ENCODE measurements at regions not wholly inside any gene's neighbourhood (a gene's known extent, or its start where the extent isn't known, plus 50 kb on each side); places are given as distances from the start of the nearest gene placed in this dataset.

DNA sequence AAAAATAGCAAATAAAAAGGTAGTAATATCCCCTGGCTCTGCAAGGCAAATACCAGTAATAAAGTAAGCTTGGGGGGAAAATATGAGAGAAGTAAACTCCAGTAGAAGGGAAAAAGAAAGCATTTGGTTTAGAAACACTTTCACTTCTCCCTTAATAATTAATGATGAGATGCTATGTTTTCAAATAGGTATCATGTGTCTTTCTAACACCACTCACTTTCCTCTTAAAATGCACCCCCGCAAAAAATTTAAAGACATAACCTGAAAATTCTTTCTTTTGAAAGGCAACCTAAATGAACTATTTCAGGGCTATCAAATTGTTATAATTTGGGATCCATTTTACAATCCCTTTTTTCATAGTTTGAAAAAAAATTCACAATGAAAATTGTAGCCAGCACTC, 240.3 kb downstream of the SNX10 start:
- H3K9me3 ChIP-seq (ENCODE audit: control insufficient read depth in 5 of 5, low read length in 5 of 5): no peaks in the 10 kb centered on the region
- no peak overlapping the region for H3K27ac ChIP-seq (ENCODE audit: low read depth, low read length)
- H3K4me3 ChIP-seq (ENCODE audit: low read depth in 1 of 5, low read length in 5 of 5): no peak overlapping the region
- no peaks in the 10 kb centered on the region for H3K36me3 ChIP-seq (ENCODE audit: control insufficient read depth in 5 of 5, insufficient read depth in 5 of 5, low read length in 5 of 5)
- no peaks in the 10 kb centered on the region for H3K4me1 ChIP-seq (ENCODE audit: control insufficient read depth in 5 of 5, insufficient read depth in 5 of 5, low read length in 5 of 5)
- no peak overlapping the region for H3K9ac ChIP-seq (ENCODE audit: low read length in 5 of 5)
- peaks cover 0 to 4% (median 3%) of the 10 kb centered on the region in 5 donors for H3K27me3 ChIP-seq (ENCODE audit: control insufficient read depth in 5 of 5, insufficient read depth in 4 of 5, low read length in 5 of 5)

DNA sequence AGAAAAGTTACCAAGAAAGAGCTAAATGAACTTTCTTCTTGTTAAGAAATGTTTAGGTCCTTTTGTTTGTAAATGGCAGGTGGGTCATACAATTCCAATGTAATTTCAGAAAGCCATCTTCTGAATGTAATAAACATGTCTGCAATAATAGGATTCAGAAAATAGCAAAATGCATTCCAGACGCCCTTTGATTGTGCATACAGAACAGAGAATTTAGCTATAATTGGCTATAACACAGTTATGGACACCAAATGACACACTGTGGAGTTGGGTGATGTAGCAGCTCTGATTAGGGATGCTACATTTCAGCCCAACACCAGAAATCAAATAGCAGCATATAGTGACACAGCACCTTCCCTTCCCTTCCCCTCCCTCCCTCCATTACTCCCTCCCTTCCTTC, 240.8 kb downstream of the SNX10 start:
- Histone ChIP-seq H3K9me3 (ENCODE audit: control insufficient read depth in 5 of 5, low read length in 5 of 5) (no peaks in the 10 kb centered on the region), H3K4me1 (ENCODE audit: control insufficient read depth in 5 of 5, insufficient read depth in 5 of 5, low read length in 5 of 5) (no peaks in the 10 kb centered on the region), H3K36me3 (ENCODE audit: control insufficient read depth in 5 of 5, insufficient read depth in 5 of 5, low read length in 5 of 5) (no peaks in the 10 kb centered on the region), H3K27me3 (ENCODE audit: control insufficient read depth in 5 of 5, insufficient read depth in 4 of 5, low read length in 5 of 5) (peaks cover 2 to 5% (median 4%) of the 10 kb centered on the region in 5 donors), H3K9ac (ENCODE audit: low read length in 5 of 5) (no peak overlapping the region), H3K4me3 (ENCODE audit: low read depth in 1 of 5, low read length in 5 of 5) (no peak overlapping the region), H3K27ac (ENCODE audit: low read depth, low read length) (no peak overlapping the region)

DNA sequence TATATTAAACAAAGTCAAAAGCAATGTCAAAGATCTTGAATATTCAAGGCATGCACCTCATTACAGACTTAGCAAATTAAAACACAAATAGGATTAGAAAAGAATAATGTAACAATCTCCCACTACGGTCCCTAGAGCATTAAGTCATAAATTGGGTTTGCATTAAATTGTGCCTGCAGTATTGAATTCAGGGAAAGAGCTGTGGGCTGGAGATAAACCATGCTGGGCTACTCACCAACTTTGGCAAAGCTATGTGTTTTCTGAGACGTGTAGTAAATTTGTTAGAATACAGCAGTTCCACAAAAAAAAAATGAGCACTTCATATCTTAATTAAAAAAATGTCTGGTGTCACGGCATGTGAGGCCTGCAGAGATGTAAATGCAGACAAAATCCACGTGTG, 241.6 kb downstream of the SNX10 start:
- Histone ChIP-seq H3K4me3 (ENCODE audit: low read depth in 1 of 5, low read length in 5 of 5) (no peak overlapping the region), H3K4me1 (ENCODE audit: control insufficient read depth in 5 of 5, insufficient read depth in 5 of 5, low read length in 5 of 5) (no peaks in the 10 kb centered on the region), H3K36me3 (ENCODE audit: control insufficient read depth in 5 of 5, insufficient read depth in 5 of 5, low read length in 5 of 5) (no peaks in the 10 kb centered on the region), H3K27ac (ENCODE audit: low read depth, low read length) (no peak overlapping the region), H3K9ac (ENCODE audit: low read length in 5 of 5) (no peak overlapping the region), H3K9me3 (ENCODE audit: control insufficient read depth in 5 of 5, low read length in 5 of 5) (no peaks in the 10 kb centered on the region), H3K27me3 (ENCODE audit: control insufficient read depth in 5 of 5, insufficient read depth in 4 of 5, low read length in 5 of 5) (peaks cover 3 to 11% (median 4%) of the 10 kb centered on the region in 5 donors)

DNA sequence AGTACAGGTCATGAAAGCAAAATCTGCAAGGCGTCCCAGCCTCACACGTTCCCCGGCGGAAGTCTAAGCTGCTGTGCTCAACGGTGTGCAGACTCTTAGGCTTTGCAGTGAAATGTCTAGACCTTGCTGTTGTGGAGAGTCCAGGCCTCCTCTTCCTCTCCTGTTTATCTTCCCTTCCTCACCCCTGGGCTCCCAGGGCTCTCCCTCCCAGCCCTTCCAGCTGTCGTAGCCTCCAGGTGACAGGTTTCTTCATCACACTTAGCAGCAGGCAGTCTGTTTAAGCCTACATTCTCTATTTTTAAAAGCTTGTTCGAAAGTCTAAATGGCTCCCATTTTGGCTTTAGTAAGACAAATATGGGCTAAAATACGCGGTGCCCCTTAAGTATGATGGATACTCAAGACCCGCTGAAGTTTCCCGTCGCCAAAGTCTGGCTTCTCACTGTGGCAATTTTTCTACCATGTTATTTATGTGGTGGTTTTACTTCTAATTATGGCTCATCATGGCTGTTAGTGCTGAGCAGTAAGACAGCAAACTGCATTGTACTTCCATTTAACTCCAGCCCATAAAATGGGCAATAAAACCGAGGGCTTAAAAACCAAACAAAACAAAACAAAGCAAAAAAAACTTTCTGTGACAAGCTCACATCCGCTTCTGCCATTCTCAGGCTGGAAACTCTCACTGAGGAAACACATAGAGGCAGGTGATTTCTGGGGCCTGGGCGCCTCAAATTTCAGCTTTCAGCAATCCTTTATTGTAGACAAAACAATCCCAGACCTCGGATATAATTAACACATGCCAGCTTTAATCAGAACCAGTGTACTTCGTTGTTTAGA, 243.2 kb downstream of the SNX10 start:
- Histone ChIP-seq H3K36me3 (ENCODE audit: control insufficient read depth in 5 of 5, insufficient read depth in 5 of 5, low read length in 5 of 5) (no peaks in the 10 kb centered on the region), H3K4me3 (ENCODE audit: low read depth in 1 of 5, low read length in 5 of 5) (no peak overlapping the region), H3K27me3 (ENCODE audit: control insufficient read depth in 5 of 5, insufficient read depth in 4 of 5, low read length in 5 of 5) (peaks cover 4 to 18% (median 6%) of the 10 kb centered on the region in 5 donors), H3K9me3 (ENCODE audit: control insufficient read depth in 5 of 5, low read length in 5 of 5) (no peaks in the 10 kb centered on the region), H3K27ac (ENCODE audit: low read depth, low read length) (no peak overlapping the region), H3K4me1 (ENCODE audit: control insufficient read depth in 5 of 5, insufficient read depth in 5 of 5, low read length in 5 of 5) (no peaks in the 10 kb centered on the region), H3K9ac (ENCODE audit: low read length in 5 of 5) (no peak overlapping the region)

DNA sequence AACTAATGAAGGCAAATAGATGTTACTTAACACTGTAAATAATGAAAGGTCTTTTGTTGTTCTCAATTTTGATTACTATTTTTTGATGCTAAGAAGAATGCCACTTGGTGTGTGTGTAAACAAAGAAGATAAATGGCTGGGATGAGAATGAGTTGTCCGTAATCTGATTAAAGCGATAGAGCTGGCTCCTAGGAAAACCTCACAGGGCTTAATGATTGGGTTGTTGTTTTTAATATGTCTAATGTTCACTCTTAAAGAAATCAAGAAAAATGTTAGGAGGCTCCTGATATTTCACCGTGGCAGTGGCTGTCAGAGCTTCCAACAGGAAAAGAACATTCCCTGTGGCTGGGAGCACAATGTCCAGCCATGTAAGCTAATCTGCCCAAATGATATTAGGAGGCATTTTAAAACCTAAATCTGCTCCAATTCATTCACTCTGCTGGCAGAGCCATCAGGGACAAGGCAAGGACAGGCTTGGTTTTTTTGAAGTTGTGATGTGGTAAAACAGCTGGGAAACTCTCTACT, 243.9 kb downstream of the SNX10 start:
- Histone ChIP-seq H3K36me3 (ENCODE audit: control insufficient read depth in 5 of 5, insufficient read depth in 5 of 5, low read length in 5 of 5) (no peaks in the 10 kb centered on the region), H3K27ac (ENCODE audit: low read depth, low read length) (no peak overlapping the region), H3K9ac (ENCODE audit: low read length in 5 of 5) (no peak overlapping the region), H3K4me3 (ENCODE audit: low read depth in 1 of 5, low read length in 5 of 5) (no peak overlapping the region), H3K9me3 (ENCODE audit: control insufficient read depth in 5 of 5, low read length in 5 of 5) (no peaks in the 10 kb centered on the region), H3K27me3 (ENCODE audit: control insufficient read depth in 5 of 5, insufficient read depth in 4 of 5, low read length in 5 of 5) (peaks cover 4 to 20% (median 6%) of the 10 kb centered on the region in 5 donors), H3K4me1 (ENCODE audit: control insufficient read depth in 5 of 5, insufficient read depth in 5 of 5, low read length in 5 of 5) (no peaks in the 10 kb centered on the region)

DNA sequence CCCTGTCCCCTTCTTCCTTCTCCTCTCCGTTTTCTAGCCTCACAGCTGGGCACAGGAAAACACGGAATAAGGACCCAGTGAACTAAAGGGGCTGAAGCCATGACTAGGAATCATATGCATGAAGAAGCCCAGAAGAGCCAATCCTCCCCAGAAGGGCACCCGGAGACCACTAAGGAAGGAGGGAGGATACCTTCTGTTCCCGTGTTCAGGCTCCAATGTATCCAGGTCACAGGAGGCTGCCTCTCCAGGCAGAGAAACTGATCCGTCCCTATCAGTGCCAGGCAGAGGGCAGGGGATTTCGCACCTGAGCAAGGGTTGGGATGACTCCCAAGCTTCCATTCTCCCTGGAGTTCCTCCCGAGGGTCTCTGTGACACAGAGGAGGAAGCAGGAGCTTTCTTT, 246.6 kb downstream of the SNX10 start:
- Histone ChIP-seq H3K27ac (ENCODE audit: low read depth, low read length) (no peak overlapping the region), H3K9ac (ENCODE audit: low read length in 5 of 5) (no peak overlapping the region), H3K36me3 (ENCODE audit: control insufficient read depth in 5 of 5, insufficient read depth in 5 of 5, low read length in 5 of 5) (no peaks in the 10 kb centered on the region), H3K9me3 (ENCODE audit: control insufficient read depth in 5 of 5, low read length in 5 of 5) (no peaks in the 10 kb centered on the region), H3K27me3 (ENCODE audit: control insufficient read depth in 5 of 5, insufficient read depth in 4 of 5, low read length in 5 of 5) (peaks cover 4 to 18% (median 6%) of the 10 kb centered on the region in 5 donors), H3K4me1 (ENCODE audit: control insufficient read depth in 5 of 5, insufficient read depth in 5 of 5, low read length in 5 of 5) (peaks cover 0 to 3% (median 0%) of the 10 kb centered on the region in 5 donors), H3K4me3 (ENCODE audit: low read depth in 1 of 5, low read length in 5 of 5) (no peak overlapping the region)

DNA sequence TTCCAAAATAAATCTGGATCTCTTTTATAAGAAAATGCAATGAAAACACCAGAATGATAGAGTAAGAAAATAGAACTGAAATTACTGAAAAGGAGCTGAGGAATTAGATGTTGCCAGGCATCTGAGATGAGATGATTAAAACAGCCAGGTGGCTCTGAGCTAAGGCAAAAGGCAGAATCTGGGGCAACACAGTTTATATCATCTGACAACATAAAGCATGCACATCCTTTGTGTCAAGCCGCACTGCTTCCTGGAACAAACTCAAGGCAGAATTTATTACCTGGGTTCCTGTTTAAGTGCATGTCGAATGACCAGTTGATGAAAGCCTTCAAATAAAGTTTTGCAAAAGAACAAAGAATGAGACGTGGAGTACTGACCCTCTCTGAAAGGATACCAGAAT, 247.0 kb downstream of the SNX10 start:
- H3K9me3 ChIP-seq (ENCODE audit: control insufficient read depth in 5 of 5, low read length in 5 of 5): no peaks in the 10 kb centered on the region

DNA sequence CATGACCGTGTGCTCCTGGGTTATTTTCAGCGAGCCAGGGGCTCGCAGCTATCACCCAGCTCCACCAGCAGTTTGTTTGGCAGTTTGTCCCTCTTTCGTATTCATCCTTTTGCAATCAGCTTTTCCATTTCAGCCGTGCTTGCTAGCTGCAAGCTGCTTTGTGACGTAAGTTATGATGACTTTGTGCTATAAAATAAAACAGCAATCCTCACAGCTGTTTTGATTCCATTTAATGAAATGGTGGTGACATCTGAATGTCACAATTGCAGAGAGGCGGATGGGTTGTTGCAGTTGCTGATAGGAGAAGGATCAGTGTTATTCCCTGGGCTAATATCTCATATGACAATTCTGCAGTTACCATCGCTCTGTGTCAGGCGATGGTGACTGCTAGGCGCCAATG, 251.7 kb downstream of the SNX10 start:
- Histone ChIP-seq H3K9ac (ENCODE audit: low read length in 5 of 5) (no peak overlapping the region), H3K27me3 (ENCODE audit: control insufficient read depth in 5 of 5, insufficient read depth in 4 of 5, low read length in 5 of 5) (peaks cover 0 to 8% (median 1%) of the 10 kb centered on the region in 5 donors), H3K9me3 (ENCODE audit: control insufficient read depth in 5 of 5, low read length in 5 of 5) (peaks cover 0 to 7% (median 0%) of the 10 kb centered on the region in 5 donors), H3K4me3 (ENCODE audit: low read depth in 1 of 5, low read length in 5 of 5) (no peak overlapping the region), H3K4me1 (ENCODE audit: control insufficient read depth in 5 of 5, insufficient read depth in 5 of 5, low read length in 5 of 5) (peaks cover 0 to 5% (median 0%) of the 10 kb centered on the region in 5 donors), H3K27ac (ENCODE audit: low read depth, low read length) (no peak overlapping the region), H3K36me3 (ENCODE audit: control insufficient read depth in 5 of 5, insufficient read depth in 5 of 5, low read length in 5 of 5) (no peaks in the 10 kb centered on the region)

More for the DNA sequence above, 247.0 kb downstream of the SNX10 start:
- H3K4me1 ChIP-seq (ENCODE audit: control insufficient read depth in 5 of 5, insufficient read depth in 5 of 5, low read length in 5 of 5): peaks cover 0 to 5% (median 0%) of the 10 kb centered on the region in 5 donors
- peaks cover 4 to 18% (median 6%) of the 10 kb centered on the region in 5 donors for H3K27me3 ChIP-seq (ENCODE audit: control insufficient read depth in 5 of 5, insufficient read depth in 4 of 5, low read length in 5 of 5)
- H3K9ac ChIP-seq (ENCODE audit: low read length in 5 of 5): no peak overlapping the region
- no peak overlapping the region for H3K4me3 ChIP-seq (ENCODE audit: low read depth in 1 of 5, low read length in 5 of 5)
- H3K36me3 ChIP-seq (ENCODE audit: control insufficient read depth in 5 of 5, insufficient read depth in 5 of 5, low read length in 5 of 5): no peaks in the 10 kb centered on the region
- H3K27ac ChIP-seq (ENCODE audit: low read depth, low read length): no peak overlapping the region

DNA sequence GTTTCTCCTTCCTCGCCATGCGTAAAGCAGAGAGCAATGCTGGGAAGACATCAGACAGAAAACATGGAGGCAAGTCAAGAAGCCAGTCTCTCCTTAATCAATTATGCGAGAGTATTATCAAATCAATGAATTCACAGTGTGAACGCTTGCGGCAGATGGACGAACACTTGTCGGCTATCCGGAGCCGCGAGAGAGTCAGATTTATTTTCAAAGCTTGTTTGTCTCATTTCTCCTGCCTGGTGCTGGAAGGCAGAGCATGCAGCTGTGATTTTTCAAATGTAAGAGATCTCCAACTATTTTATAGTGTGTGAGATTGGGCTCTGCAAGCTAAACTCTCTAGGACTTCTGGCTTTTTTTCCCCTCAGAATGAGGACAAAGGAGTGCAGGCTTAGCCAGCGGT, 252.3 kb downstream of the SNX10 start:
- peaks cover 0 to 7% (median 0%) of the 10 kb centered on the region in 5 donors for H3K9me3 ChIP-seq (ENCODE audit: control insufficient read depth in 5 of 5, low read length in 5 of 5)
- no peak overlapping the region for H3K4me3 ChIP-seq (ENCODE audit: low read depth in 1 of 5, low read length in 5 of 5)
- H3K9ac ChIP-seq (ENCODE audit: low read length in 5 of 5): no peak overlapping the region
- peaks cover 0 to 5% (median 0%) of the 10 kb centered on the region in 5 donors for H3K27me3 ChIP-seq (ENCODE audit: control insufficient read depth in 5 of 5, insufficient read depth in 4 of 5, low read length in 5 of 5)
- H3K27ac ChIP-seq (ENCODE audit: low read depth, low read length): no peak overlapping the region
- peaks cover 0 to 5% (median 0%) of the 10 kb centered on the region in 5 donors for H3K4me1 ChIP-seq (ENCODE audit: control insufficient read depth in 5 of 5, insufficient read depth in 5 of 5, low read length in 5 of 5)
- H3K36me3 ChIP-seq (ENCODE audit: control insufficient read depth in 5 of 5, insufficient read depth in 5 of 5, low read length in 5 of 5): no peaks in the 10 kb centered on the region

DNA sequence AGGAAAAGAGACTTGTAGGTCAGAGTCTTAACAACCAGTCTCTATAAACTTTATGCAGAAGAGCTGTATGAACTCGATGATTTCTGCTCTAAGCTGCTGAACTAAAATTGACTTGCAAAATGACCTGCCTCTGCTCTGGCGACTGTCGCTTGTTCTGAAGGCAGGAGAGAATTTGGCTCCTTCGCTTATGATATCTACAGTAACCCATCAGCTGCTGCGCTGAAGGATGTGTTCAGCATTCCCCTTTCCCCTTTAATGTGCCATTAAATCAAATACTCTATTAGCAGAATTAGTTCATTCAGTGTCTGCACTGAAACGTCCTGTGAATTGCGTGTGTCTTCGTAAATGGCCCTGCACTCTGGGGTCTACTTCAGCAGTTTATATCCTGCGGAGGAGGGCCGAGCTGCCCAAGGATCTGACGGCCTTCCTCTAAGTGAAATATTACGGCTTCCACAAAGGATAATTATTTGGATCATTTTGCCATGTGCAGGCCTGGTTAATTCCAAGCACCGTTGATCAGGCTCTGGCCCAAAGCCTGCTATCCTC, 254.9 kb downstream of the SNX10 start:
- peaks cover 0 to 10% (median 0%) of the 10 kb centered on the region in 5 donors for H3K27me3 ChIP-seq (ENCODE audit: control insufficient read depth in 5 of 5, insufficient read depth in 4 of 5, low read length in 5 of 5)
- H3K4me3 ChIP-seq (ENCODE audit: low read depth in 1 of 5, low read length in 5 of 5): no peak overlapping the region
- peaks cover 0 to 10% (median 5%) of the 10 kb centered on the region in 5 donors for H3K4me1 ChIP-seq (ENCODE audit: control insufficient read depth in 5 of 5, insufficient read depth in 5 of 5, low read length in 5 of 5)
- no peak overlapping the region for H3K9ac ChIP-seq (ENCODE audit: low read length in 5 of 5)
- H3K36me3 ChIP-seq (ENCODE audit: control insufficient read depth in 5 of 5, insufficient read depth in 5 of 5, low read length in 5 of 5): no peaks in the 10 kb centered on the region
- H3K9me3 ChIP-seq (ENCODE audit: control insufficient read depth in 5 of 5, low read length in 5 of 5): peaks cover 0 to 7% (median 0%) of the 10 kb centered on the region in 5 donors
- H3K27ac ChIP-seq (ENCODE audit: low read depth, low read length): no peak overlapping the region

Data from subcutaneous abdominal adipose tissue (tissue), 5 donors.